HL-60 (cell line): ENCODE measurements at regions not wholly inside any gene's neighbourhood (a gene's known extent, or its start where the extent isn't known, plus 50 kb on each side); places are given as distances from the start of the nearest gene placed in this dataset.

Experiments
- CTCF ChIP-seq: IDR thresholded peaks from one replicate; pipeline ENCODE4 v1.5.1; 2011; ENCODE audit warnings: low read length, control low read depth, inconsistent platforms; ENCODE audit not compliant: insufficient read depth
- POLR2AphosphoS5 ChIP-seq: IDR thresholded peaks from 2 replicates; pipeline ENCODE4 v1.6.1; 2012; ENCODE audit warnings: low read depth
- REST ChIP-seq: IDR thresholded peaks from 2 replicates; pipeline ENCODE4 v1.6.1; 2012; ENCODE audit warnings: low read depth; ENCODE audit not compliant: insufficient replicate concordance

- TF ChIP-seq CTCF = no peak
- TF ChIP-seq POLR2AphosphoS5 = no peak
- no peak for TF ChIP-seq REST
These were observed 1759.6 kb downstream of the C4orf33 start for GRCh38 chr4:130855533-130855932.
